A172 (cell line): ENCODE measurements at regions not wholly inside any gene's neighbourhood (a gene's known extent, or its start where the extent isn't known, plus 50 kb on each side); places are given as distances from the start of the nearest gene placed in this dataset.
"Not testable (repeated sequence)": the region's sequence is repeated elsewhere in the genome, so short reads cannot be mapped to it uniquely, and the experiment has no call there.

Experiments used
- DNase-seq: peaks from one replicate; pipeline ENCODE4 v3.0.0-alpha.2; 2015; ENCODE audit warnings: low spot score

GRCh38 chr3:82020282-82020681 is 258.8 kb upstream of the GBE1 start:
- DNase-seq = no peak

DNA sequence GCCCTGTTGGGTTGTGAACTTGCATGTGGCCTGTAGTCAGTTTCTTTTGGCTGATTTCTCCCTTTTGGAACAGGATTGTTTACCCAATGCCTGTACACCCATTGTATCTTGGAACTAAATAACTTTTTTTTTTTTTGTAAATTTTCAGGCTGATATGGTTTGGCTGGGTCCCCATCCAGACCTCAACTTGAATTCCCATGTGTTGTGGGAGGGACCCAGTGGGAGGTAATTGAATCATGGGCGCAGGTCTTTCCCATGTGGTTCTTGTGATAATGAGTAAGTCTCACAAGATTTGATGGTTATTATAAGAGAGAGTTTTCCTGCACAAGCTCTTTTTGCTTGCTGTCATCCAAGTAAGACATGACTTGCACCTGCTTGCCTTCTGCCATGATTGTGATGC is 253.8 kb upstream of the GBE1 start:
- DNase-seq = no peak

- no peak for DNase-seq
These were observed 251.3 kb upstream of the GBE1 start for GRCh38 chr3:82012775-82013174.

GRCh38 chr3:82011336-82011735 is 249.9 kb upstream of the GBE1 start:
- DNase-seq = no peak

DNA sequence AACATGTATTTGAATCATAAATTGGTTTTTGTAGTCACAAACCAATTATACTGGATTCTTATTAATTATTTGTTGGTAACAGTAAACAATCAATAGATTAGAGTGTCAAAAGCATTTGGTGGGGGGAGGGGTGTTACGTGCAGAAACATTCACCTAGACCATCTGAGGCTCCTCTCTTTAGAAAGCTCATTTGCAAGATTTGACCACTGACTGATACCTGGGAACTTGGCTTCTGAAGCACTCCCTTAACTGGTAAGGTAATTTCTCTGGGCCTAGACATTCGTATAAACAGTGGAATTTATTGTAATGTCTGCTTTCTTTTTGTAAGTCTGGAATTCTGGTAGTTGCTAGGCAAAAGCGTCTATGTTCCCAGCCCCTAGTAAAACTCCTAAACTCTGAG is 243.8 kb upstream of the GBE1 start:
- no peak for DNase-seq

- DNase-seq = no peak
These were observed 242.8 kb upstream of the GBE1 start for GRCh38 chr3:82004266-82004665.

DNA sequence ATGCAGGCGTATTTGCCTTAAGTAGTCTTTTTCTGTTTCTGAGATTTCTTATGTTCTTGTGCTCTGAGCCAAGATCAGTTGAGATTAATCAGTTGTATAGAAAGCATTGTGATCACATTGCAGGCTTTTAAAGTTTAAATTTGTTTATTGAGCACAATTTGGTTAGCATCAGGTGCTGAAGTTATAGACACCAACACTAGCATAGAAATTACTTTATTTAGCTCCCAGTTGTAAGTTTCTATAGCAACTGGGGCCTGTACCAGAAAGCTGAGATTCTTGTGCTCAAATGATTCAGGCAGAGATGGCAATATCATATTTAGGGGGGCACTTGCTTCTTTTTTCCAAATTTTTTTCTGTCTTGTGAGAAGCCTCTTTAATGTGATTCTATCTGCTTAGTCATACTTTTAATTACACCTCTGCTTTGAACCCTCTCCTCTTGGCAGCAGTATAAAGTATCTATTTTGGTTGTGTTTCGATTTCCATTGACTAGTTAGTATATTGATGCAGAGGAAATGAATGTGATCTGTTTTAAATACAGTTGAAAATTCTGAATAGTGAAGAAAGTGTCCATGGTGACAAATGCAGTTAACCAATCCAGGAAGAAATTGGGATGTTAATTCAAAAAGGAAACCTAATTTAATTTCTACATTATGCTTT is 241.7 kb upstream of the GBE1 start:
- DNase-seq = no peak

DNA sequence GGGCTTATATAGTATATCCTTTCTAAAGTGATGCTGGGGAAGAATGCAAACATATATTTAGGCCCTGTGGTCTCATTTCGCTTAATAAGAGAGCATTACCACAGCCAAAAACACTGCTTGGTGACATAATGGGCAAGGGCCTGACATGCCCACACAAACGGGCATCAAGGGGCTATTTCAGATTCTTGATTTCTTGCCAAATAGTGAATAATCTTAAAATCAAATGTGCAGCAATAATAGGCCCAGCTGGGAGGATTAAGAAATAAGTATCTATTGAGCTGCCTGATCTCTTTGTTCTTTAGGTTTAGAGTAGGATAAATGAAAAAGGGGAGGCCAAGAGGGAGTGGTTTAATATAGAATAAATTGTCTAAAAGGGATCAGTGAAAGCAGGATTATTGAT is 241.0 kb upstream of the GBE1 start:
- no peak for DNase-seq

- DNase-seq = no peak
These were observed 240.0 kb upstream of the GBE1 start for GRCh38 chr3:82001276-82001923.

DNA sequence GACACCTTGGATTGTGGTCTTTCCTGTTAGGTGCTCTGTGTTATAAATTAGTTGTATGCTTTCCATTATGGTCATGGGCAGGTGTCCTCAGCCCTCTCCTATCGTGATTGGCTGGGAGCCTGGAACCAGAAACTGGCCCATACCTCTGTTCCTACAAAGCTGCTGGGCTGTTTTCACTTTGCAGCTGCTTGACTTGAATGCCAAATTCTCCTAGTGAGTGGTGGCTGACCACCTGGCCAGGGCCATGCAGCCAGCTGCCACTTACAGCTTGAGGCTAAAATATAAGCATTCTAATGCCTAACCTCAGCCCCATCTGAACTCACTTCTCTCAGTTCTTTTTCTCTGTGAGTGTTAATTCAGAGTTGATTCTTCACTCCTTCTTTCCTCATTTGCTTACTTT is 239.3 kb upstream of the GBE1 start:
- DNase-seq = no peak

GRCh38 chr3:82000350-82000749 is 238.9 kb upstream of the GBE1 start:
- DNase-seq = no peak

- DNase-seq = no peak
These were observed 237.5 kb upstream of the GBE1 start for GRCh38 chr3:81998907-81999306.

DNA sequence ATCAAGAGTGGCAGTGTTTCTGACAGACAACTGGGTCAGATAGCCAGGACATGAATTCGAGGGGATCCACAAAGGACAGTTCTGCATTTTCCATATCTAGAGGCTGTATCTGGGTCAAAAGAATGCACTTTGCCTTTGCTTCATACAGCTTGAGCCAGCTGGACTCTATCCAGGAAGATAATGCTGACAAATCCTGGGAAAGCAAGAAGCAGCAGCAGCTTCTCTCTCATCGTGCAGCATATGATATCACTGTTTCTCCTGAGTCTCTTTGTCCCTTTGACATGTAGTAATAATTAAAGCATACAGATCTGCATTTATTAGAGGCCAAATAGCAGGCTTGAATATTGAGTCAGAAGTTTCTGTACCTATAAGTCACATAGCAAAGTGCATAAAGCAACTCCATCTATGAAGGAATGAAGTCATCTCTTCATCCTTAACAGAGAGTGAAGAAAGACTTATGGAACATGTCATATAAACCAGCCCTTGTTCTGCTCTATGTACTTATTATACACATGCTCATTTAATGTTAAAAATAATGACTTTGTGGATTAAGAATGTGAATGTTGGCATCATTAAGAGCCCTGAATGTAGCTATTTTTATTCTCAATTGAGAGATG is 236.8 kb upstream of the GBE1 start:
- peak; percentile 45 for DNase-seq

DNA sequence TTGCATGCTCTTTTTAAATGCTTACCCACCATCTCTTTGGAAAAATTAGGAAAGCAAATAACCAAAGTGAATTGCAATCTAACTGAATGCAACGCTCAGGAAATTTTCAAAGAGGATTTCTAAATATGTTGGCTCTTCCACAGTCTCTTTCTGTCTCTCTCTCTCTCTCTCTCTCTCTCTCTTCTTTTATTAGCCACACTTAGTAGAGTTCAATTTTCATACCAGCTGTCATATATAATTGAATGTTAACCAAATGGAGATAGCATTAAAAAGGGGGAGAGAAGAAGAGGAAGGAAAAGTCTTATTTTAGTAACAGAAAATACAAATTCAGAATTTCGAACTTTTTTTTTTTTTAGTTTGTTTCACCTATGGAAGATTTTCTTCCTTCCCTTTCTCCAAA is 235.9 kb upstream of the GBE1 start:
- DNase-seq = no peak

- DNase-seq = no peak
These were observed 233.9 kb upstream of the GBE1 start for GRCh38 chr3:81995329-81995728.

GRCh38 chr3:81989758-81990157 is 228.3 kb upstream of the GBE1 start:
- no peak for DNase-seq

DNA sequence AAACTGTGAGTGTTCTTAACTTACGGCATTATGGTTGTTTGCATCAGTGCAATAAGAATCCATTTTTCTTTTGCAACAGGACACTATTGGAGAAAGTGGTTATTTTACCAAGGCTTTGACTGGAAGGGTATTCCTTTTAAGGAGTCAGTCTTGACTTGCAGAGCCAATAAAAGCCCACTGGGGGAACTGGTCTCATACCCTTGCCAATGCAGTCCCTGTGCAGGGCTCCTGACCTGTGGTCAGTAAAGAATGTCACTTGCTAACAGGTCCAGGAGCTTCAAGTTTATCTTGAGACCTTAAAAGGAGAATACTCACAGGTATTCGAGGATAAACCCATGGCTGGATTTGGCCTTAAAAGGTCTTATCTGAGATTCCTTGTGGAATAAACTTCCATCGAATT is 227.8 kb upstream of the GBE1 start:
- DNase-seq = no peak

DNA sequence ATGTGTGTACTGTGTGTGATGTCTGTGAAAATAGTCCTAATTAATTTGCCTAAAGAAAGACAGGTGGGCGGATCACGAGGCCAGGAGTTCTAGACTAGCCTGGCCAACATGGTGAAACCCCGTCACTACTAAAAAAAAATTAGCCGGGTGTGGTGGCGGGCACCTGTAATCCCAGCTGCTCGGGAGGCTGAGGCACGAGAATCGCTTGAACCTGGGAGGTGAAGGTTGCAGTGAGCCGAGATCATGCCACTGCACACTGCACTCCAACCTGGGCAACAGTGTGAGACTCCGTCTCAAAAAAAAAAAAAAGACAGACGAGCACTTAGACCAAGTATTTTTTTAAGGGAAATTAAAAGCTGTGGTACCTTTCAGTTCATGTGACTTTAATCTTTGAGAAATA is 226.0 kb upstream of the GBE1 start:
- not testable (repeated sequence) for DNase-seq

- DNase-seq = peak; percentile 4
These were observed 224.7 kb upstream of the GBE1 start for GRCh38 chr3:81985996-81986723.

DNA sequence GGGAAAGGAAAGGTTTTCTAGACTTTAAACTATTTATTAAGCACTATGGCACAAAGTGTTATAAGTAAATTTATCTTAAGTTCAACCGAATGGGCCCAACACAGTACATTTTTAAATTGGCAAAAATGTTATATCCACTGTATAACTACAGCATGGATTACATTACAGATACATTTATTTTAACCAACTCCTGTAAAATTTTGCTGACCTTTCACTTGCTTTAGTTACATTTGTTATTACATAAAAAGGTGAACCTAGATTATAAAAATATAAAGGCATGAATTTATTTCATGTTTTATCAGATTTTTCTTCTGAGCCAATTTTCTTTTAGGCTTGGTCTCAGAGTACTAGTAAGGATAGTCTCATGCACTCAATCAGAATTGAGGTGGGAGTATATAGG is 221.9 kb upstream of the GBE1 start:
- DNase-seq = no peak

GRCh38 chr3:81980596-81981494 is 219.4 kb upstream of the GBE1 start:
- no peak for DNase-seq

DNA sequence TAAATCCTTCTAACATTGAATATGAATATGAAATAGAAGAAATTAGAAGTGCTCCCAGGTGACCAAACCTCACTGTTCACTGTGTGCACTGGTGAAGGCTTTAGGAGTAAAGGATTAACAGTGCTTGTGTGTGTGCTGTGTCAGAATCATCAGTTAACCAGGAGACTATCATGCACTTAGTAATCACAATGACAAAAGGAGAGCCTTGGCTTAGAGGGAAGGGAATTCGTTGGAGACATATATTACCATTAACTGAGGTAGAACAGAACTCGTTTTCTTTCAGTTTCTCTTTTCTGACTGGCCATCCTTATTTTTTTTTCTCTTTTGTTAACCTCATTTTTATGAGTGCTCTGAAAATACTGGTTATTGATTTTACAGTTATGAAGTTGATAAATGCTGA is 213.3 kb upstream of the GBE1 start:
- DNase-seq = no peak
